GM23338 (cell line): ENCODE measurements at regions not wholly inside any gene's neighbourhood (a gene's known extent, or its start where the extent isn't known, plus 50 kb on each side); places are given as distances from the start of the nearest gene placed in this dataset.

ENCODE experiments used
- ATAC-seq: fragments of 200-7000 bp; cut with Tn5 transposase; 3 replicates; pipeline ENCODE4 v1.9.1; 2020
- DNase-seq: peaks from one replicate; pipeline ENCODE4 v3.0.0-alpha.2; 2015; ENCODE audit warnings: low spot score
- H2AFZ ChIP-seq: fragments of 200-600 bp; sonication (generic); 2 replicates; pipeline ENCODE4 v1.8.0; 2016; ENCODE audit warnings: antibody characterized with exemption, mild to moderate bottlenecking, moderate library complexity
- H3F3A ChIP-seq: fragments of 200-600 bp; sonication (generic); replicated peaks from 2 replicates; pipeline ENCODE4 v1.8.0; 2017; ENCODE audit warnings: antibody characterized with exemption, mixed run types, low read depth
- H3K27ac ChIP-seq: fragments of 200-600 bp; sonication (generic); 2 replicates; pipeline ENCODE4 v1.6.1; 2016; ENCODE audit warnings: low read depth
- H3K27me3 ChIP-seq: fragments of 200-600 bp; sonication (generic); 2 replicates; pipeline ENCODE4 v1.8.0; 2016; ENCODE audit warnings: mild to moderate bottlenecking, mixed run types, moderate library complexity; ENCODE audit not compliant: insufficient read depth
- H3K36me3 ChIP-seq: fragments of 200-600 bp; sonication (generic); 2 replicates; pipeline ENCODE4 v1.8.0; 2016; ENCODE audit warnings: mild to moderate bottlenecking; ENCODE audit not compliant: insufficient read depth
- H3K4me1 ChIP-seq: fragments of 200-600 bp; sonication (generic); 2 replicates; pipeline ENCODE4 v1.8.0; 2016; ENCODE audit warnings: mild to moderate bottlenecking, moderate library complexity; ENCODE audit not compliant: insufficient read depth
- H3K4me2 ChIP-seq: fragments of 200-600 bp; sonication (generic); 2 replicates; pipeline ENCODE4 v1.7.1; 2017; ENCODE audit warnings: mixed run types
- H3K4me3 ChIP-seq: fragments of 200-600 bp; sonication (generic); 2 replicates; pipeline ENCODE4 v1.6.1; 2016; ENCODE audit warnings: mixed run types
- H3K79me2 ChIP-seq: fragments of 200-600 bp; sonication (generic); replicated peaks from 2 replicates; pipeline ENCODE4 v1.8.0; 2017; ENCODE audit warnings: mild to moderate bottlenecking; ENCODE audit not compliant: insufficient read depth
- H3K9me2 ChIP-seq: fragments of 200-600 bp; sonication (generic); 2 replicates; pipeline ENCODE4 v1.8.0; 2017; ENCODE audit not compliant: insufficient read depth
- H4K20me1 ChIP-seq: fragments of 200-600 bp; sonication (generic); replicated peaks from 2 replicates; pipeline ENCODE4 v1.8.0; 2017; ENCODE audit warnings: mild to moderate bottlenecking; ENCODE audit not compliant: insufficient read depth
- H3K27ac Mint-ChIP-seq: 2 replicates; pipeline ENCODE4 v1.8.0; 2020; ENCODE audit warnings: inconsistent platforms, mild to moderate bottlenecking, moderate library complexity, mixed read lengths
- H3K27me3 Mint-ChIP-seq: 3 replicates; pipeline ENCODE4 v1.8.0; 2022; ENCODE audit warnings: low read depth, mild to moderate bottlenecking, moderate library complexity, mixed read lengths, inconsistent platforms; ENCODE audit not compliant: insufficient read depth, poor library complexity
- H3K36me3 Mint-ChIP-seq: 3 replicates; pipeline ENCODE4 v1.8.0; 2021; ENCODE audit warnings: low read depth, mild to moderate bottlenecking, inconsistent platforms, moderate library complexity, mixed read lengths
- H3K4me1 Mint-ChIP-seq: 3 replicates; pipeline ENCODE4 v1.8.0; 2020; ENCODE audit warnings: mild to moderate bottlenecking, inconsistent platforms, mixed read lengths
- H3K4me3 Mint-ChIP-seq: 3 replicates; pipeline ENCODE4 v1.8.0; 2021; ENCODE audit warnings: moderate library complexity, mild to moderate bottlenecking, inconsistent platforms, mixed read lengths
- H3K9me3 Mint-ChIP-seq: 3 replicates; pipeline ENCODE4 v1.8.0; 2020; ENCODE audit warnings: moderate library complexity, mild to moderate bottlenecking, inconsistent platforms, mixed read lengths
- CREB1 ChIP-seq: fragments of 250-450 bp; sonication (Bioruptor Pico); IDR thresholded peaks from 2 replicates; pipeline ENCODE4 v1.5.0; 2020; ENCODE audit warnings: low read depth, mild to moderate bottlenecking, moderate library complexity
- CTCF ChIP-seq, 2 experiments: fragments of 200-600 bp in 1 of 2; sonication (generic) in 1 of 2; conservative IDR thresholded peaks; 2 replicates each; pipeline versions ENCODE4 v1.5.1 to v1.6.1; 2016 to 2017; ENCODE audit warnings: antibody characterized with exemption in 2 of 2, low read depth in 2 of 2, mild to moderate bottlenecking in 2 of 2, moderate library complexity in 1 of 2
- EZH2 ChIP-seq: fragments of 200-600 bp; sonication (generic); IDR thresholded peaks from one replicate; pipeline ENCODE4 v1.8.0; 2017; ENCODE audit warnings: antibody characterized with exemption, mild to moderate bottlenecking, low read depth; ENCODE audit not compliant: unreplicated experiment
- EZH2phosphoT487 ChIP-seq: fragments of 200-600 bp; sonication (generic); IDR thresholded peaks from one replicate; pipeline ENCODE4 v1.8.1; 2018; ENCODE audit warnings: antibody characterized with exemption; ENCODE audit not compliant: unreplicated experiment
- JUNB ChIP-seq: IDR thresholded peaks from one replicate; pipeline ENCODE4 v1.6.1; 2016; ENCODE audit warnings: antibody characterized with exemption; ENCODE audit not compliant: unreplicated experiment
- NANOG ChIP-seq: IDR thresholded peaks from 2 replicates; pipeline ENCODE4 v1.6.1; 2016; ENCODE audit warnings: antibody characterized with exemption, borderline replicate concordance
- POLR2AphosphoS5 ChIP-seq: IDR thresholded peaks from 2 replicates; pipeline ENCODE4 v1.6.1; 2016; ENCODE audit warnings: antibody characterized with exemption, low read depth
- STAT1 ChIP-seq: IDR thresholded peaks from one replicate; pipeline ENCODE4 v1.6.1; 2016; ENCODE audit warnings: antibody characterized with exemption; ENCODE audit not compliant: unreplicated experiment
- ZNF114 ChIP-seq: fragments of 250-450 bp; sonication (Bioruptor Pico); IDR thresholded peaks from 2 replicates; pipeline ENCODE4 v1.5.0; 2020; ENCODE audit warnings: mild to moderate bottlenecking, moderate library complexity
- ZNF331 ChIP-seq: fragments of 250-450 bp; sonication (Bioruptor Pico); IDR thresholded peaks from 2 replicates; pipeline ENCODE4 v1.5.0; 2020; ENCODE audit warnings: low read depth, mild to moderate bottlenecking, moderate library complexity
- TF ChIP-seq, protein P1 (sequence below): IDR thresholded peaks from one replicate; pipeline ENCODE4 v1.6.1; 2018; ENCODE audit warnings: antibody characterized with exemption; ENCODE audit not compliant: unreplicated experiment
- TF ChIP-seq, protein P2 (sequence below): IDR thresholded peaks from 2 replicates; pipeline ENCODE4 v1.6.1; 2016; ENCODE audit warnings: antibody characterized with exemption
- TF ChIP-seq, protein P3 (sequence below): fragments of 250-450 bp; sonication (Bioruptor Pico); IDR thresholded peaks from 2 replicates; pipeline ENCODE4 v1.5.0; 2020; ENCODE audit warnings: mild to moderate bottlenecking, moderate library complexity

- Histone ChIP-seq H3K4me2 (no peak overlapping the region), H3F3A (no peaks in the 10 kb centered on the region), H2AFZ (no peak overlapping the region), H3K36me3 (no peaks in the 10 kb centered on the region), H4K20me1 (no peaks in the 10 kb centered on the region), H3K79me2 (no peaks in the 10 kb centered on the region), H3K9me2 (no peaks in the 10 kb centered on the region), H3K4me1 (no peaks in the 10 kb centered on the region), H3K27ac (no peak overlapping the region), H3K4me3 (no peak overlapping the region), H3K27me3 (no peaks in the 10 kb centered on the region)
- TF ChIP-seq JUNB: no peak
- no peak for TF ChIP-seq ZNF331 (CRISPR knock-in tag)
- TF ChIP-seq STAT1: no peak
- no peak for TF ChIP-seq EZH2phosphoT487
- TF ChIP-seq, protein P1, sequence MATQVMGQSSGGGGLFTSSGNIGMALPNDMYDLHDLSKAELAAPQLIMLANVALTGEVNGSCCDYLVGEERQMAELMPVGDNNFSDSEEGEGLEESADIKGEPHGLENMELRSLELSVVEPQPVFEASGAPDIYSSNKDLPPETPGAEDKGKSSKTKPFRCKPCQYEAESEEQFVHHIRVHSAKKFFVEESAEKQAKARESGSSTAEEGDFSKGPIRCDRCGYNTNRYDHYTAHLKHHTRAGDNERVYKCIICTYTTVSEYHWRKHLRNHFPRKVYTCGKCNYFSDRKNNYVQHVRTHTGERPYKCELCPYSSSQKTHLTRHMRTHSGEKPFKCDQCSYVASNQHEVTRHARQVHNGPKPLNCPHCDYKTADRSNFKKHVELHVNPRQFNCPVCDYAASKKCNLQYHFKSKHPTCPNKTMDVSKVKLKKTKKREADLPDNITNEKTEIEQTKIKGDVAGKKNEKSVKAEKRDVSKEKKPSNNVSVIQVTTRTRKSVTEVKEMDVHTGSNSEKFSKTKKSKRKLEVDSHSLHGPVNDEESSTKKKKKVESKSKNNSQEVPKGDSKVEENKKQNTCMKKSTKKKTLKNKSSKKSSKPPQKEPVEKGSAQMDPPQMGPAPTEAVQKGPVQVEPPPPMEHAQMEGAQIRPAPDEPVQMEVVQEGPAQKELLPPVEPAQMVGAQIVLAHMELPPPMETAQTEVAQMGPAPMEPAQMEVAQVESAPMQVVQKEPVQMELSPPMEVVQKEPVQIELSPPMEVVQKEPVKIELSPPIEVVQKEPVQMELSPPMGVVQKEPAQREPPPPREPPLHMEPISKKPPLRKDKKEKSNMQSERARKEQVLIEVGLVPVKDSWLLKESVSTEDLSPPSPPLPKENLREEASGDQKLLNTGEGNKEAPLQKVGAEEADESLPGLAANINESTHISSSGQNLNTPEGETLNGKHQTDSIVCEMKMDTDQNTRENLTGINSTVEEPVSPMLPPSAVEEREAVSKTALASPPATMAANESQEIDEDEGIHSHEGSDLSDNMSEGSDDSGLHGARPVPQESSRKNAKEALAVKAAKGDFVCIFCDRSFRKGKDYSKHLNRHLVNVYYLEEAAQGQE: no peak
- TF ChIP-seq, protein P2, sequence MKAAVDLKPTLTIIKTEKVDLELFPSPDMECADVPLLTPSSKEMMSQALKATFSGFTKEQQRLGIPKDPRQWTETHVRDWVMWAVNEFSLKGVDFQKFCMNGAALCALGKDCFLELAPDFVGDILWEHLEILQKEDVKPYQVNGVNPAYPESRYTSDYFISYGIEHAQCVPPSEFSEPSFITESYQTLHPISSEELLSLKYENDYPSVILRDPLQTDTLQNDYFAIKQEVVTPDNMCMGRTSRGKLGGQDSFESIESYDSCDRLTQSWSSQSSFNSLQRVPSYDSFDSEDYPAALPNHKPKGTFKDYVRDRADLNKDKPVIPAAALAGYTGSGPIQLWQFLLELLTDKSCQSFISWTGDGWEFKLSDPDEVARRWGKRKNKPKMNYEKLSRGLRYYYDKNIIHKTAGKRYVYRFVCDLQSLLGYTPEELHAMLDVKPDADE: no peak
- no peak for TF ChIP-seq ZNF114 (CRISPR knock-in tag)
- TF ChIP-seq EZH2: no peak
- no peak for TF ChIP-seq CREB1
- TF ChIP-seq NANOG: no peak
- TF ChIP-seq, protein P3, sequence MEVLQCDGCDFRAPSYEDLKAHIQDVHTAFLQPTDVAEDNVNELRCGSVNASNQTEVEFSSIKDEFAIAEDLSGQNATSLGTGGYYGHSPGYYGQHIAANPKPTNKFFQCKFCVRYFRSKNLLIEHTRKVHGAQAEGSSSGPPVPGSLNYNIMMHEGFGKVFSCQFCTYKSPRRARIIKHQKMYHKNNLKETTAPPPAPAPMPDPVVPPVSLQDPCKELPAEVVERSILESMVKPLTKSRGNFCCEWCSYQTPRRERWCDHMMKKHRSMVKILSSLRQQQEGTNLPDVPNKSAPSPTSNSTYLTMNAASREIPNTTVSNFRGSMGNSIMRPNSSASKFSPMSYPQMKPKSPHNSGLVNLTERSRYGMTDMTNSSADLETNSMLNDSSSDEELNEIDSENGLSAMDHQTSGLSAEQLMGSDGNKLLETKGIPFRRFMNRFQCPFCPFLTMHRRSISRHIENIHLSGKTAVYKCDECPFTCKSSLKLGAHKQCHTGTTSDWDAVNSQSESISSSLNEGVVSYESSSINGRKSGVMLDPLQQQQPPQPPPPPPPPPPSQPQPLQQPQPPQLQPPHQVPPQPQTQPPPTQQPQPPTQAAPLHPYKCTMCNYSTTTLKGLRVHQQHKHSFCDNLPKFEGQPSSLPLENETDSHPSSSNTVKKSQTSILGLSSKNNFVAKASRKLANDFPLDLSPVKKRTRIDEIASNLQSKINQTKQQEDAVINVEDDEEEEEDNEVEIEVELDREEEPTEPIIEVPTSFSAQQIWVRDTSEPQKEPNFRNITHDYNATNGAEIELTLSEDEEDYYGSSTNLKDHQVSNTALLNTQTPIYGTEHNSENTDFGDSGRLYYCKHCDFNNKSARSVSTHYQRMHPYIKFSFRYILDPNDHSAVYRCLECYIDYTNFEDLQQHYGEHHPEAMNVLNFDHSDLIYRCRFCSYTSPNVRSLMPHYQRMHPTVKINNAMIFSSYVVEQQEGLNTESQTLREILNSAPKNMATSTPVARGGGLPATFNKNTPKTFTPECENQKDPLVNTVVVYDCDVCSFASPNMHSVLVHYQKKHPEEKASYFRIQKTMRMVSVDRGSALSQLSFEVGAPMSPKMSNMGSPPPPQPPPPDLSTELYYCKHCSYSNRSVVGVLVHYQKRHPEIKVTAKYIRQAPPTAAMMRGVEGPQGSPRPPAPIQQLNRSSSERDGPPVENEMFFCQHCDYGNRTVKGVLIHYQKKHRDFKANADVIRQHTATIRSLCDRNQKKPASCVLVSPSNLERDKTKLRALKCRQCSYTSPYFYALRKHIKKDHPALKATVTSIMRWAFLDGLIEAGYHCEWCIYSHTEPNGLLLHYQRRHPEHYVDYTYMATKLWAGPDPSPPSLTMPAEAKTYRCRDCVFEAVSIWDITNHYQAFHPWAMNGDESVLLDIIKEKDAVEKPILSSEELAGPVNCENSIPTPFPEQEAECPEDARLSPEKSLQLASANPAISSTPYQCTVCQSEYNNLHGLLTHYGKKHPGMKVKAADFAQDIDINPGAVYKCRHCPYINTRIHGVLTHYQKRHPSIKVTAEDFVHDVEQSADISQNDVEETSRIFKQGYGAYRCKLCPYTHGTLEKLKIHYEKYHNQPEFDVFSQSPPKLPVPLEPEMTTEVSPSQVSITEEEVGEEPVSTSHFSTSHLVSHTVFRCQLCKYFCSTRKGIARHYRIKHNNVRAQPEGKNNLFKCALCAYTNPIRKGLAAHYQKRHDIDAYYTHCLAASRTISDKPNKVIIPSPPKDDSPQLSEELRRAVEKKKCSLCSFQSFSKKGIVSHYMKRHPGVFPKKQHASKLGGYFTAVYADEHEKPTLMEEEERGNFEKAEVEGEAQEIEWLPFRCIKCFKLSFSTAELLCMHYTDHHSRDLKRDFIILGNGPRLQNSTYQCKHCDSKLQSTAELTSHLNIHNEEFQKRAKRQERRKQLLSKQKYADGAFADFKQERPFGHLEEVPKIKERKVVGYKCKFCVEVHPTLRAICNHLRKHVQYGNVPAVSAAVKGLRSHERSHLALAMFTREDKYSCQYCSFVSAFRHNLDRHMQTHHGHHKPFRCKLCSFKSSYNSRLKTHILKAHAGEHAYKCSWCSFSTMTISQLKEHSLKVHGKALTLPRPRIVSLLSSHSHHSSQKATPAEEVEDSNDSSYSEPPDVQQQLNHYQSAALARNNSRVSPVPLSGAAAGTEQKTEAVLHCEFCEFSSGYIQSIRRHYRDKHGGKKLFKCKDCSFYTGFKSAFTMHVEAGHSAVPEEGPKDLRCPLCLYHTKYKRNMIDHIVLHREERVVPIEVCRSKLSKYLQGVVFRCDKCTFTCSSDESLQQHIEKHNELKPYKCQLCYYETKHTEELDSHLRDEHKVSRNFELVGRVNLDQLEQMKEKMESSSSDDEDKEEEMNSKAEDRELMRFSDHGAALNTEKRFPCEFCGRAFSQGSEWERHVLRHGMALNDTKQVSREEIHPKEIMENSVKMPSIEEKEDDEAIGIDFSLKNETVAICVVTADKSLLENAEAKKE: no peak
- no peak for TF ChIP-seq CTCF (conservative IDR thresholded peaks at IDR 0.05; ENCODE audit: low read depth in 2 of 2)
- no peak for TF ChIP-seq POLR2AphosphoS5
- no peak for DNase-seq
- no peaks in the 10 kb centered on the region for H3K9me3 Mint-ChIP-seq
- no peak overlapping the region for H3K4me3 Mint-ChIP-seq
- no peak overlapping the region for H3K27ac Mint-ChIP-seq
- H3K4me1 Mint-ChIP-seq: peaks cover 50% of the 10 kb centered on the region
- no peak; the same call in 2 of the 3 replicates for ATAC-seq
- peaks cover 6% of the 10 kb centered on the region for H3K27me3 Mint-ChIP-seq
- H3K36me3 Mint-ChIP-seq: no peaks in the 10 kb centered on the region
These were observed 174.4 kb upstream of the TCF4 start for GRCh38 chr18:55762424-55762823.
